Upper lobe of right lung (tissue), 1 donor: ENCODE measurements at regions not wholly inside any gene's neighbourhood (a gene's known extent, or its start where the extent isn't known, plus 50 kb on each side); places are given as distances from the start of the nearest gene placed in this dataset.

Experiments
- ATAC-seq: fragments of 200-7000 bp; cut with Tn5 transposase; one replicate; pipeline ENCODE4 v1.9.1; 2020; ENCODE audit warnings: mild to moderate bottlenecking, moderate library complexity
- DNase-seq: peaks from one replicate; pipeline ENCODE4 v3.0.0-alpha.2; 2020
- H3K27ac ChIP-seq: fragments of 200-600 bp; one replicate; pipeline ENCODE4 v1.8.0; 2022
- H3K27me3 ChIP-seq: fragments of 200-600 bp; one replicate; pipeline ENCODE4 v1.8.0; 2022; ENCODE audit warnings: mild to moderate bottlenecking
- H3K36me3 ChIP-seq: fragments of 200-600 bp; one replicate; pipeline ENCODE4 v1.8.0; 2022
- H3K4me1 ChIP-seq: fragments of 200-600 bp; one replicate; pipeline ENCODE4 v1.8.0; 2022
- H3K4me3 ChIP-seq: fragments of 200-600 bp; one replicate; pipeline ENCODE4 v1.8.0; 2022; ENCODE audit warnings: mild to moderate bottlenecking
- H3K9me3 ChIP-seq: fragments of 200-600 bp; one replicate; pipeline ENCODE4 v1.8.0; 2022
- CTCF ChIP-seq: fragments of 200-600 bp; IDR thresholded peaks from one replicate; pipeline ENCODE4 v1.8.0; 2022; ENCODE audit warnings: antibody characterized with exemption
- intact Hi-C: fragments of 100-400 bp; cut with DNase I; formaldehyde crosslinking; loops from one replicate; pipeline ENCODE4 v1.11.0; 2022
- donor health status: DM: no; HTN: yes; CAD: no; lungs with severe emphysema.

GRCh38 chrX:15948318-15948660, 93.7 kb upstream of the AP1S2 start:
- Histone ChIP-seq H3K27me3 (no peaks in the 10 kb centered on the region), H3K36me3 (no peaks in the 10 kb centered on the region), H3K4me1 (no peaks in the 10 kb centered on the region), H3K9me3 (no peaks in the 10 kb centered on the region), H3K27ac (no peak overlapping the region), H3K4me3 (no peak overlapping the region)
- TF ChIP-seq CTCF, result no peak
- no peak for DNase-seq
- intact Hi-C loops, result no loop called here
- no peak for ATAC-seq

GRCh38 chrX:15947648-15948317, 93.2 kb upstream of the AP1S2 start:
- Histone ChIP-seq H3K36me3 (no peaks in the 10 kb centered on the region), H3K27me3 (no peaks in the 10 kb centered on the region), H3K9me3 (no peaks in the 10 kb centered on the region), H3K4me3 (no peak overlapping the region), H3K4me1 (no peaks in the 10 kb centered on the region), H3K27ac (no peak overlapping the region)
- ATAC-seq (peak; percentile 36), DNase-seq (no peak)
- no peak for TF ChIP-seq CTCF
- intact Hi-C loops, result no loop called here

- intact Hi-C loops, result no loop called here
- no peak for TF ChIP-seq CTCF
- Histone ChIP-seq H3K4me3 (no peak overlapping the region), H3K4me1 (no peaks in the 10 kb centered on the region), H3K36me3 (no peaks in the 10 kb centered on the region), H3K9me3 (no peaks in the 10 kb centered on the region), H3K27me3 (no peaks in the 10 kb centered on the region), H3K27ac (no peak overlapping the region)
- ATAC-seq (no peak), DNase-seq (no peak)
Observed at GRCh38 chrX:15946783-15947580, 92.4 kb upstream of the AP1S2 start.

GRCh38 chrX:15943391-15943790, 88.8 kb upstream of the AP1S2 start:
- no peak for TF ChIP-seq CTCF
- Histone ChIP-seq H3K27ac (no peak overlapping the region), H3K9me3 (no peaks in the 10 kb centered on the region), H3K27me3 (no peaks in the 10 kb centered on the region), H3K4me3 (no peak overlapping the region), H3K36me3 (no peaks in the 10 kb centered on the region), H3K4me1 (no peaks in the 10 kb centered on the region)
- ATAC-seq (no peak), DNase-seq (no peak)
- intact Hi-C loops, result no loop called here

GRCh38 chrX:15942307-15942706, 87.7 kb upstream of the AP1S2 start:
- H3K4me1 ChIP-seq, result no peaks in the 10 kb centered on the region
- intact Hi-C loops, result no loop called here
- no peak for TF ChIP-seq CTCF

More at GRCh38 chrX:15942307-15942706, 87.7 kb upstream of the AP1S2 start:
- ATAC-seq (no peak), DNase-seq (no peak)
- Histone ChIP-seq H3K27ac (no peak overlapping the region), H3K27me3 (no peaks in the 10 kb centered on the region), H3K4me3 (no peak overlapping the region), H3K36me3 (no peaks in the 10 kb centered on the region), H3K9me3 (no peaks in the 10 kb centered on the region)
